ENCODE measurements at regions not wholly inside any gene's neighbourhood (a gene's known extent, or its start where the extent isn't known, plus 50 kb on each side); places are given as distances from the start of the nearest gene placed in this dataset.

- TF ChIP-seq, protein P1, sequence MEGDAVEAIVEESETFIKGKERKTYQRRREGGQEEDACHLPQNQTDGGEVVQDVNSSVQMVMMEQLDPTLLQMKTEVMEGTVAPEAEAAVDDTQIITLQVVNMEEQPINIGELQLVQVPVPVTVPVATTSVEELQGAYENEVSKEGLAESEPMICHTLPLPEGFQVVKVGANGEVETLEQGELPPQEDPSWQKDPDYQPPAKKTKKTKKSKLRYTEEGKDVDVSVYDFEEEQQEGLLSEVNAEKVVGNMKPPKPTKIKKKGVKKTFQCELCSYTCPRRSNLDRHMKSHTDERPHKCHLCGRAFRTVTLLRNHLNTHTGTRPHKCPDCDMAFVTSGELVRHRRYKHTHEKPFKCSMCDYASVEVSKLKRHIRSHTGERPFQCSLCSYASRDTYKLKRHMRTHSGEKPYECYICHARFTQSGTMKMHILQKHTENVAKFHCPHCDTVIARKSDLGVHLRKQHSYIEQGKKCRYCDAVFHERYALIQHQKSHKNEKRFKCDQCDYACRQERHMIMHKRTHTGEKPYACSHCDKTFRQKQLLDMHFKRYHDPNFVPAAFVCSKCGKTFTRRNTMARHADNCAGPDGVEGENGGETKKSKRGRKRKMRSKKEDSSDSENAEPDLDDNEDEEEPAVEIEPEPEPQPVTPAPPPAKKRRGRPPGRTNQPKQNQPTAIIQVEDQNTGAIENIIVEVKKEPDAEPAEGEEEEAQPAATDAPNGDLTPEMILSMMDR (IDR thresholded peaks at IDR 0.05; ENCODE audit: control insufficient read depth, extremely low read depth, insufficient read depth) = no peak
- no peak for DNase-seq (ENCODE audit: low read depth)
- no peak overlapping the region for H3K4me3 ChIP-seq (ENCODE audit: low read depth, low read length)
Measured at GRCh38 chr9:83153030-83153429, 90.1 kb upstream of the RASEF start.

- no peak for DNase-seq (ENCODE audit: low read depth)
- H3K4me3 ChIP-seq (ENCODE audit: low read depth, low read length) = no peak overlapping the region
- TF ChIP-seq, protein P1 (IDR thresholded peaks at IDR 0.05; ENCODE audit: control insufficient read depth, extremely low read depth, insufficient read depth) = no peak
Measured at GRCh38 chr9:83151627-83152137, 88.7 kb upstream of the RASEF start.

DNA sequence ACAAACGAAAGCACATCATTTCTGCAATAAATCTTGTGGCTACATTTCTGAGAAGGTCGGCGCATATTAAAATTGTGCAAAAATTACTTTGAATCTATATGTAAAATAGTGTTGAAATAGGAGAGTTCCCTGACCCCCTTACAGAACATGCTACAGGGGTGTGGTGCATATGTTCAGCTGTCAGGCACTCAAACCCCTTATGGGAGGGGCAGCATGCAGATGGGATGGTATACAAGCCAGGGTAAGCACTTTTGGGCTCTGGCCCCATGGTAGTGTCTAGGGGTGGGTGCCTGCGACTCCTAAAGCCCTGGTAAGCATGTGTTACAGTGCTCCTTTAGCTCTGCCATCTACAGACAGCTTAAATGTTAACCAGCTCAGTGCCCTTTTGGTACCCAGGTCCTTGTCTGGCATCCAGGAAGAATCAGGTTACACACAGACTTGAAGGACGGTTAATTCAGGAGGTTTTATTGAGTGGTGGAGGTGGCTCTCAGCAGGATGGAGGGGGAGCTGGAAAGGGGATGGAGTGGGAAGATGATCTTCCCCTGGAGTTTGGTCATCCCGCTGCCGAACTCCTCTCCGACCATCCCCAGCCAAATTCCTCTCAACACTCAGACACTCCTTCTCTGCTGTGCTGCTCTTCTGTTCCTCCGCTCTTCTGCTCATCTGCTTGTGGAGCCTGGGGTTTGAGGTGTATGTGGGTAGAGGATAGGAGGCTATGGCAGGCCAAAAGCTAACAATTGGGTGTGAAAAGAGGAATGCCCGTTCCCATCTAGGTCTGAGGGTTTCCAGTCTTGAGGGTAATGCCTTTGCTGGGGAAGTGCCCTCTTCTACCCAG lies 84.6 kb upstream of the RASEF start:
- TF ChIP-seq, protein P1 (IDR thresholded peaks at IDR 0.05; ENCODE audit: control insufficient read depth, extremely low read depth, insufficient read depth) = no peak

DNA sequence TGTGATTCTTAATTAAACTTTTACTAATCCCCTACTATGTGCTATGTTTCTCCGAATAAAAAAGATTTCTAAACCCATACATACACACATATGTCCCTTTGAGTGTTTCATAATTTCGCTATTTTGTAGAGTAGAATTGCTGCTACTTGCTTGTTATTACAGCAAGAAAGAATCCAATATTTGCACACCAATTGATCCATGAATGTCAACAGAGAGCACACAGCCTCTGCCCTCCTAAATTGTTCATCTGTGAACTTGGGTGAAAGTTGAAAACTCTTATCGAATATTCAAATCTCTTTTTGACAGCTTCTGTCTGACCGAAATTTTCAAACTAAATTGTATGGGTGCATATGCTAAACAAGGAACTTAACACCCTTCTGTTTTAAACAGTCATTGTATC lies 83.4 kb upstream of the RASEF start:
- no peak for DNase-seq (ENCODE audit: low read depth)
- TF ChIP-seq, protein P1 (IDR thresholded peaks at IDR 0.05; ENCODE audit: control insufficient read depth, extremely low read depth, insufficient read depth) = no peak
- no peak overlapping the region for H3K4me3 ChIP-seq (ENCODE audit: low read depth, low read length)

More for the DNA sequence above, 84.6 kb upstream of the RASEF start:
- no peak for DNase-seq (ENCODE audit: low read depth)
- no peak overlapping the region for H3K4me3 ChIP-seq (ENCODE audit: low read depth, low read length)

- no peak for DNase-seq (ENCODE audit: low read depth)
- H3K4me3 ChIP-seq (ENCODE audit: low read depth, low read length) = no peak overlapping the region
- TF ChIP-seq, protein P1 (IDR thresholded peaks at IDR 0.05; ENCODE audit: control insufficient read depth, extremely low read depth, insufficient read depth) = no peak
Measured at GRCh38 chr9:83144492-83144891, 81.5 kb upstream of the RASEF start.

GRCh38 chr9:83142389-83142788 lies 79.4 kb upstream of the RASEF start:
- TF ChIP-seq, protein P1 (IDR thresholded peaks at IDR 0.05; ENCODE audit: control insufficient read depth, extremely low read depth, insufficient read depth) = no peak
- no peak for DNase-seq (ENCODE audit: low read depth)
- H3K4me3 ChIP-seq (ENCODE audit: low read depth, low read length) = no peak overlapping the region

All from LNCaP clone FGC (cell line).